H1 (cell line): ENCODE measurements at regions not wholly inside any gene's neighbourhood (a gene's known extent, or its start where the extent isn't known, plus 50 kb on each side); places are given as distances from the start of the nearest gene placed in this dataset.

Experiments
- TF ChIP-seq, protein P1 (sequence below): fragments of 300-600 bp; sonication (generic); IDR thresholded peaks from 2 replicates; pipeline ENCODE4 v1.7.1; 2012; ENCODE audit warnings: low read length, moderate library complexity, mild to moderate bottlenecking, inconsistent platforms; ENCODE audit not compliant: insufficient replicate concordance

- TF ChIP-seq, protein P1, sequence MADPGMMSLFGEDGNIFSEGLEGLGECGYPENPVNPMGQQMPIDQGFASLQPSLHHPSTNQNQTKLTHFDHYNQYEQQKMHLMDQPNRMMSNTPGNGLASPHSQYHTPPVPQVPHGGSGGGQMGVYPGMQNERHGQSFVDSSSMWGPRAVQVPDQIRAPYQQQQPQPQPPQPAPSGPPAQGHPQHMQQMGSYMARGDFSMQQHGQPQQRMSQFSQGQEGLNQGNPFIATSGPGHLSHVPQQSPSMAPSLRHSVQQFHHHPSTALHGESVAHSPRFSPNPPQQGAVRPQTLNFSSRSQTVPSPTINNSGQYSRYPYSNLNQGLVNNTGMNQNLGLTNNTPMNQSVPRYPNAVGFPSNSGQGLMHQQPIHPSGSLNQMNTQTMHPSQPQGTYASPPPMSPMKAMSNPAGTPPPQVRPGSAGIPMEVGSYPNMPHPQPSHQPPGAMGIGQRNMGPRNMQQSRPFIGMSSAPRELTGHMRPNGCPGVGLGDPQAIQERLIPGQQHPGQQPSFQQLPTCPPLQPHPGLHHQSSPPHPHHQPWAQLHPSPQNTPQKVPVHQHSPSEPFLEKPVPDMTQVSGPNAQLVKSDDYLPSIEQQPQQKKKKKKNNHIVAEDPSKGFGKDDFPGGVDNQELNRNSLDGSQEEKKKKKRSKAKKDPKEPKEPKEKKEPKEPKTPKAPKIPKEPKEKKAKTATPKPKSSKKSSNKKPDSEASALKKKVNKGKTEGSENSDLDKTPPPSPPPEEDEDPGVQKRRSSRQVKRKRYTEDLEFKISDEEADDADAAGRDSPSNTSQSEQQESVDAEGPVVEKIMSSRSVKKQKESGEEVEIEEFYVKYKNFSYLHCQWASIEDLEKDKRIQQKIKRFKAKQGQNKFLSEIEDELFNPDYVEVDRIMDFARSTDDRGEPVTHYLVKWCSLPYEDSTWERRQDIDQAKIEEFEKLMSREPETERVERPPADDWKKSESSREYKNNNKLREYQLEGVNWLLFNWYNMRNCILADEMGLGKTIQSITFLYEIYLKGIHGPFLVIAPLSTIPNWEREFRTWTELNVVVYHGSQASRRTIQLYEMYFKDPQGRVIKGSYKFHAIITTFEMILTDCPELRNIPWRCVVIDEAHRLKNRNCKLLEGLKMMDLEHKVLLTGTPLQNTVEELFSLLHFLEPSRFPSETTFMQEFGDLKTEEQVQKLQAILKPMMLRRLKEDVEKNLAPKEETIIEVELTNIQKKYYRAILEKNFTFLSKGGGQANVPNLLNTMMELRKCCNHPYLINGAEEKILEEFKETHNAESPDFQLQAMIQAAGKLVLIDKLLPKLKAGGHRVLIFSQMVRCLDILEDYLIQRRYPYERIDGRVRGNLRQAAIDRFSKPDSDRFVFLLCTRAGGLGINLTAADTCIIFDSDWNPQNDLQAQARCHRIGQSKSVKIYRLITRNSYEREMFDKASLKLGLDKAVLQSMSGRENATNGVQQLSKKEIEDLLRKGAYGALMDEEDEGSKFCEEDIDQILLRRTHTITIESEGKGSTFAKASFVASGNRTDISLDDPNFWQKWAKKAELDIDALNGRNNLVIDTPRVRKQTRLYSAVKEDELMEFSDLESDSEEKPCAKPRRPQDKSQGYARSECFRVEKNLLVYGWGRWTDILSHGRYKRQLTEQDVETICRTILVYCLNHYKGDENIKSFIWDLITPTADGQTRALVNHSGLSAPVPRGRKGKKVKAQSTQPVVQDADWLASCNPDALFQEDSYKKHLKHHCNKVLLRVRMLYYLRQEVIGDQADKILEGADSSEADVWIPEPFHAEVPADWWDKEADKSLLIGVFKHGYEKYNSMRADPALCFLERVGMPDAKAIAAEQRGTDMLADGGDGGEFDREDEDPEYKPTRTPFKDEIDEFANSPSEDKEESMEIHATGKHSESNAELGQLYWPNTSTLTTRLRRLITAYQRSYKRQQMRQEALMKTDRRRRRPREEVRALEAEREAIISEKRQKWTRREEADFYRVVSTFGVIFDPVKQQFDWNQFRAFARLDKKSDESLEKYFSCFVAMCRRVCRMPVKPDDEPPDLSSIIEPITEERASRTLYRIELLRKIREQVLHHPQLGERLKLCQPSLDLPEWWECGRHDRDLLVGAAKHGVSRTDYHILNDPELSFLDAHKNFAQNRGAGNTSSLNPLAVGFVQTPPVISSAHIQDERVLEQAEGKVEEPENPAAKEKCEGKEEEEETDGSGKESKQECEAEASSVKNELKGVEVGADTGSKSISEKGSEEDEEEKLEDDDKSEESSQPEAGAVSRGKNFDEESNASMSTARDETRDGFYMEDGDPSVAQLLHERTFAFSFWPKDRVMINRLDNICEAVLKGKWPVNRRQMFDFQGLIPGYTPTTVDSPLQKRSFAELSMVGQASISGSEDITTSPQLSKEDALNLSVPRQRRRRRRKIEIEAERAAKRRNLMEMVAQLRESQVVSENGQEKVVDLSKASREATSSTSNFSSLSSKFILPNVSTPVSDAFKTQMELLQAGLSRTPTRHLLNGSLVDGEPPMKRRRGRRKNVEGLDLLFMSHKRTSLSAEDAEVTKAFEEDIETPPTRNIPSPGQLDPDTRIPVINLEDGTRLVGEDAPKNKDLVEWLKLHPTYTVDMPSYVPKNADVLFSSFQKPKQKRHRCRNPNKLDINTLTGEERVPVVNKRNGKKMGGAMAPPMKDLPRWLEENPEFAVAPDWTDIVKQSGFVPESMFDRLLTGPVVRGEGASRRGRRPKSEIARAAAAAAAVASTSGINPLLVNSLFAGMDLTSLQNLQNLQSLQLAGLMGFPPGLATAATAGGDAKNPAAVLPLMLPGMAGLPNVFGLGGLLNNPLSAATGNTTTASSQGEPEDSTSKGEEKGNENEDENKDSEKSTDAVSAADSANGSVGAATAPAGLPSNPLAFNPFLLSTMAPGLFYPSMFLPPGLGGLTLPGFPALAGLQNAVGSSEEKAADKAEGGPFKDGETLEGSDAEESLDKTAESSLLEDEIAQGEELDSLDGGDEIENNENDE, result no peak
These were observed 580.2 kb downstream of the EBF1 start (continued) for GRCh38 chr5:158519433-158520021.
